Adrenal gland (tissue), 9 donors: ENCODE measurements at regions not wholly inside any gene's neighbourhood (a gene's known extent, or its start where the extent isn't known, plus 50 kb on each side); places are given as distances from the start of the nearest gene placed in this dataset.

Experiments
- DNase-seq, 7 donors: peaks; one replicate each; pipeline ENCODE4 v3.0.0-alpha.2; 2019 to 2020
- H3K27ac ChIP-seq, 5 donors: fragments of 200-600 bp; sonication (generic) in 4 of 5; 1 replicate in 3 of 5; 2 replicates in 2 of 5; pipeline versions ENCODE4 v1.5.1 to v1.8.0; 2016 to 2020; ENCODE audit warnings: mild to moderate bottlenecking in 1 of 5
- H3K27me3 ChIP-seq: fragments of 200-600 bp; 2 replicates; pipeline ENCODE4 v1.8.0; 2021
- H3K36me3 ChIP-seq, 2 donors: fragments of 200-600 bp; replicated peaks in 1 of 2; 1 replicate in 1 of 2; 2 replicates in 1 of 2; pipeline versions ENCODE4 v1.5.1 to v1.8.0; 2018 to 2022
- H3K4me1 ChIP-seq, 2 donors: fragments of 200-600 bp; replicated peaks in 1 of 2; 1 replicate in 1 of 2; 2 replicates in 1 of 2; pipeline versions ENCODE4 v1.5.1 to v1.8.0; 2018 to 2021
- H3K4me3 ChIP-seq, 4 donors: fragments of 200-600 bp; sonication (generic) in 3 of 4; one replicate each; pipeline ENCODE4 v1.5.1; 2016 to 2018
- H3K9me3 ChIP-seq, 3 donors: fragments of 200-600 bp; sonication (generic) in 1 of 3; replicated peaks in 1 of 3; 1 replicate in 2 of 3; 2 replicates in 1 of 3; pipeline versions ENCODE4 v1.5.1 to v1.8.0; 2016 to 2021
- CTCF ChIP-seq, 6 experiments: fragments of 450-650 bp in 4 of 6; fragments of 200-600 bp in 2 of 6; sonication (generic) in 1 of 6; IDR thresholded peaks; 1 replicate in 5 of 6; 2 replicates in 1 of 6; pipeline versions ENCODE4 v1.5.1 to v1.8.0; 2016 to 2021; ENCODE audit warnings: antibody characterized with exemption in 6 of 6, mild to moderate bottlenecking in 2 of 6, moderate library complexity in 1 of 6
- POLR2A ChIP-seq, 2 donors: fragments of 450-650 bp; IDR thresholded peaks; one replicate each; pipeline ENCODE4 v1.6.1; 2017; ENCODE audit warnings: antibody characterized with exemption in 2 of 2, mild to moderate bottlenecking in 2 of 2, moderate library complexity in 1 of 2
- WGBS, 4 donors: extraction: QIAGEN DNeasy Blood & Tissue Kit in 2 of 4; methylation state at CpG; one replicate each; pipeline versions ENCODE4 v1.1.5 to v1.1.7; 2013 to 2017; 5-methylcytosine and 5-hydroxymethylcytosine counted together
- intact Hi-C, 2 donors: fragments of 100-400 bp; cut with DNase I; formaldehyde crosslinking; loops; one replicate each; pipeline versions ENCODE4 v1.14.1 to v1.15.0; 2022 to 2023
- donor health status: healthy with polysubstance abuse.
- donor health status: Bipolar disorder and iron deficiency.
- donor health status: DM: yes; HTN: yes; CAD: no.
- donor health status: DM: no; HTN: no; CAD: no.
- donor health status: DM: no; HTN: no; CAD: no.

- H3K27ac ChIP-seq = no peak overlapping the region
- peak in 1 of 7 donors; percentile 16 for DNase-seq
- H3K36me3 ChIP-seq = no peaks in the 10 kb centered on the region
- H3K27me3 ChIP-seq = no peaks in the 10 kb centered on the region
- no peak for TF ChIP-seq POLR2A (IDR thresholded peaks at IDR 0.05)
- TF ChIP-seq CTCF (IDR thresholded peaks at IDR 0.05) = no peak
- H3K9me3 ChIP-seq = no peaks in the 10 kb centered on the region
- H3K4me3 ChIP-seq = no peak overlapping the region
- intact Hi-C loops = no loop called here
- WGBS, 4 donors = 70 to 74% (median 72%) methylated on average over 13 to 14 of the region's 14 CpGs
- no peaks in the 10 kb centered on the region for H3K4me1 ChIP-seq
These were observed 229.5 kb upstream of the ADARB2 start for GRCh38 chr10:1966712-1967376.

GRCh38 chr10:1964476-1964875 lies 227.2 kb upstream of the ADARB2 start:
- WGBS, 4 donors = 82 to 88% (median 86%) methylated on average over 24 of the region's 24 CpGs
- Histone ChIP-seq H3K9me3 (no peaks in the 10 kb centered on the region), H3K27ac (no peak overlapping the region), H3K36me3 (no peaks in the 10 kb centered on the region), H3K27me3 (no peaks in the 10 kb centered on the region), H3K4me3 (no peak overlapping the region), H3K4me1 (no peaks in the 10 kb centered on the region)
- TF ChIP-seq CTCF (IDR thresholded peaks at IDR 0.05) = no peak
- TF ChIP-seq POLR2A (IDR thresholded peaks at IDR 0.05) = no peak
- intact Hi-C loops = no loop called here
- DNase-seq = no peak

GRCh38 chr10:1963341-1963740 lies 226.0 kb upstream of the ADARB2 start:
- TF ChIP-seq POLR2A (IDR thresholded peaks at IDR 0.05) = no peak
- no peak for TF ChIP-seq CTCF (IDR thresholded peaks at IDR 0.05)
- Histone ChIP-seq H3K4me3 (no peak overlapping the region), H3K27me3 (no peaks in the 10 kb centered on the region), H3K9me3 (no peaks in the 10 kb centered on the region), H3K27ac (no peak overlapping the region), H3K36me3 (no peaks in the 10 kb centered on the region), H3K4me1 (no peaks in the 10 kb centered on the region)
- WGBS, 4 donors = 85 to 87% (median 86%) methylated on average over 18 to 22 of the region's 22 CpGs
- intact Hi-C loops = no loop called here
- no peak for DNase-seq

- no peak for DNase-seq
- Histone ChIP-seq H3K4me1 (no peaks in the 10 kb centered on the region), H3K27ac (no peak overlapping the region), H3K4me3 (no peak overlapping the region), H3K9me3 (no peaks in the 10 kb centered on the region), H3K27me3 (no peaks in the 10 kb centered on the region), H3K36me3 (no peaks in the 10 kb centered on the region)
- TF ChIP-seq CTCF (IDR thresholded peaks at IDR 0.05) (no peak), POLR2A (IDR thresholded peaks at IDR 0.05) (no peak)
- intact Hi-C loops = no loop called here
- 72 to 76% (median 74%) methylated on average over 2 of the region's 2 CpGs for WGBS, 4 donors
These were observed 224.7 kb upstream of the ADARB2 start for GRCh38 chr10:1961989-1962388.
